HepG2 (cell line): ENCODE measurements at regions not wholly inside any gene's neighbourhood (a gene's known extent, or its start where the extent isn't known, plus 50 kb on each side); places are given as distances from the start of the nearest gene placed in this dataset.

Experiments used
- ATAC-seq: fragments of 200-7000 bp; cut with Tn5 transposase; 3 replicates; pipeline ENCODE4 v1.9.1; 2020; ENCODE audit warnings: mild to moderate bottlenecking, moderate library complexity
- BruUV-seq: library from RNA; stranded (reverse); fragments of 400-500 nt; replicated peaks from 2 replicates; lab custom pipeline; 2021; lab: Mats Ljungman, UMichigan
- CTCF ChIA-PET: fragments of 300-600 bp; formaldehyde crosslinking; extraction: SDS; loops from one replicate; lab custom pipeline; 2021; ENCODE audit warnings: low total read pairs, inconsistent platforms, low intra/inter-chr PET ratio; lab: Yijun Ruan, JAX
- POLR2A ChIA-PET: fragments of 350-600 bp; sonication (Branson Sonifier 250); formaldehyde crosslinking; loops from one replicate; lab custom pipeline; 2020; ENCODE audit warnings: antibody characterized with exemption, inconsistent platforms; lab: Yijun Ruan, JAX
- DNase-seq: peaks from one replicate; pipeline ENCODE4 v3.0.0-alpha.2; 2015; ENCODE audit warnings: low spot score
- FAIRE-seq: peaks from 3 replicates; lab custom pipeline; 2011; peaks lifted over from hg19 to GRCh38; lab: Jason Lieb, UNC
- H2AFZ ChIP-seq: one replicate; pipeline ENCODE4 v1.6.1; 2011; ENCODE audit warnings: low read length, inconsistent platforms
- H3K27ac ChIP-seq: fragments of 300-600 bp; 3 replicates; pipeline ENCODE4 v1.8.0; 2011; ENCODE audit warnings: mixed run types, mild to moderate bottlenecking, mixed read lengths, low read length, inconsistent platforms; ENCODE audit not compliant: insufficient read depth; ENCODE audit errors: extremely low read length
- H3K27me3 ChIP-seq, 2 experiments: fragments of 200-600 bp in 1 of 2; 2 replicates in 1 of 2; 3 replicates in 1 of 2; pipeline versions ENCODE4 v1.6.0 to v1.8.0; 2011; ENCODE audit warnings: low read length in 2 of 2, mild to moderate bottlenecking in 2 of 2, moderate library complexity in 2 of 2, inconsistent platforms in 1 of 2; ENCODE audit not compliant: insufficient read depth in 2 of 2, control insufficient read depth in 1 of 2
- H3K36me3 ChIP-seq, 2 experiments: fragments of 200-600 bp in 1 of 2; replicated peaks in 1 of 2; 2 replicates in 1 of 2; 3 replicates in 1 of 2; pipeline versions ENCODE4 v1.5.1 to v1.8.0; 2011; ENCODE audit warnings: low read length in 2 of 2, inconsistent platforms in 1 of 2; ENCODE audit not compliant: insufficient read depth in 2 of 2, control insufficient read depth in 1 of 2
- H3K4me1 ChIP-seq: 2 replicates; pipeline ENCODE4 v1.5.1; 2012; ENCODE audit warnings: low read length, inconsistent platforms; ENCODE audit not compliant: insufficient read depth
- H3K4me2 ChIP-seq: 2 replicates; pipeline ENCODE4 v1.6.0; 2011; ENCODE audit warnings: low read depth, low read length, inconsistent platforms
- H3K4me3 ChIP-seq, 3 experiments: fragments of 200-600 bp in 1 of 3; sonication (generic), shearing (Covaris generic) in 1 of 3; replicated peaks in 1 of 3; 2 replicates each; pipeline ENCODE4 v1.5.1; 2011 to 2016; ENCODE audit warnings: low read length in 3 of 3, inconsistent platforms in 2 of 3, low read depth in 2 of 3, mild to moderate bottlenecking in 2 of 3, control low read depth in 1 of 3, mixed read lengths in 1 of 3; ENCODE audit not compliant: insufficient read depth in 1 of 3
- H3K79me2 ChIP-seq: one replicate; pipeline ENCODE4 v1.6.1; 2011; ENCODE audit warnings: low read length, inconsistent platforms; ENCODE audit not compliant: insufficient read depth
- H3K9ac ChIP-seq: 2 replicates; pipeline ENCODE4 v1.6.0; 2011; ENCODE audit warnings: mild to moderate bottlenecking, low read depth, low read length, inconsistent platforms; ENCODE audit not compliant: insufficient read depth
- H3K9me3 ChIP-seq: 2 replicates; pipeline ENCODE4 v1.5.1; 2012; ENCODE audit warnings: mild to moderate bottlenecking, low read length
- H4K20me1 ChIP-seq: 2 replicates; pipeline ENCODE4 v1.6.0; 2011; ENCODE audit warnings: inconsistent platforms, mild to moderate bottlenecking, low read length, moderate library complexity; ENCODE audit not compliant: insufficient read depth
- ATAD3A ChIP-seq: sonication (generic); formaldehyde crosslinking; IDR thresholded peaks from 2 replicates; pipeline ENCODE4 v1.4.0; 2020; ENCODE audit warnings: missing genetic modification reagents
- BRCA1 ChIP-seq: sonication (generic); formaldehyde crosslinking; IDR thresholded peaks from 2 replicates; pipeline ENCODE4 v1.4.0; 2020; ENCODE audit warnings: missing genetic modification reagents
- EED ChIP-seq: sonication (generic); formaldehyde crosslinking; IDR thresholded peaks from 2 replicates; pipeline ENCODE4 v1.5.0; 2020; ENCODE audit warnings: mild to moderate bottlenecking, missing genetic modification reagents
- GTF2F1 ChIP-seq: fragments of 150-350 bp; IDR thresholded peaks from 2 replicates; pipeline ENCODE4 v1.6.1; 2014; ENCODE audit warnings: low read length
- MEIS1 ChIP-seq: sonication (generic); formaldehyde crosslinking; IDR thresholded peaks from 2 replicates; pipeline ENCODE4 v1.9.0; 2021; ENCODE audit warnings: mild to moderate bottlenecking, missing genetic modification reagents, moderate library complexity, borderline replicate concordance
- NFRKB ChIP-seq: fragments of 450-650 bp; IDR thresholded peaks from 2 replicates; pipeline ENCODE4 v1.6.1; 2017
- SPEN ChIP-seq: sonication (generic); formaldehyde crosslinking; IDR thresholded peaks from 2 replicates; pipeline ENCODE4 v1.5.1; 2020; ENCODE audit warnings: low read depth, mild to moderate bottlenecking, missing genetic modification reagents
- ZMYM4 ChIP-seq: sonication (generic); formaldehyde crosslinking; IDR thresholded peaks from 2 replicates; pipeline ENCODE4 v1.8.1; 2023; ENCODE audit warnings: mild to moderate bottlenecking, missing genetic modification reagents
- ZNF232 ChIP-seq: sonication (generic); formaldehyde crosslinking; IDR thresholded peaks from 2 replicates; pipeline ENCODE4 v1.4.0; 2020; ENCODE audit warnings: missing genetic modification reagents, borderline replicate concordance
- ZNF274 ChIP-seq: sonication (generic); formaldehyde crosslinking; IDR thresholded peaks from 2 replicates; pipeline ENCODE4 v1.5.1; 2020; ENCODE audit warnings: mild to moderate bottlenecking, missing genetic modification reagents
- ZNF879 ChIP-seq: sonication (generic); formaldehyde crosslinking; IDR thresholded peaks from 2 replicates; pipeline ENCODE4 v1.8.1; 2023; ENCODE audit warnings: missing genetic modification reagents
- WGBS: methylation state at CpG from one replicate; pipeline ENCODE4 v1.1.6; 2017; ENCODE audit warnings: low lambda C conversion rate; 5-methylcytosine and 5-hydroxymethylcytosine counted together
- in situ Hi-C: cut with HindIII; loops from 2 replicates; pipeline ENCODE4 v1.10.0; 2017; ENCODE audit warnings: low pct_unique_long_range_greater_than_20kb; ENCODE audit not compliant: extremely low pct_ligation_motif_present
- intact Hi-C: fragments of 100-400 bp; cut with micrococcal nuclease; formaldehyde crosslinking; loops from one replicate; pipeline ENCODE4 v1.10.0; 2022; ENCODE audit not compliant: unreplicated experiment
- TF ChIP-seq, protein P1 (sequence below): sonication (generic); formaldehyde crosslinking; IDR thresholded peaks from 2 replicates; pipeline ENCODE4 v1.8.1; 2023; ENCODE audit warnings: missing genetic modification reagents, inconsistent platforms, borderline replicate concordance
- TF ChIP-seq, protein P2 (sequence below): sonication (generic); formaldehyde crosslinking; IDR thresholded peaks from 2 replicates; pipeline ENCODE4 v1.4.0; 2020; ENCODE audit warnings: missing genetic modification reagents, borderline replicate concordance
- TF ChIP-seq, protein P3 (sequence below): sonication (generic); formaldehyde crosslinking; IDR thresholded peaks from 2 replicates; pipeline ENCODE4 v1.4.0; 2020; ENCODE audit warnings: missing genetic modification reagents
- TF ChIP-seq, protein P4 (sequence below): sonication (generic); formaldehyde crosslinking; IDR thresholded peaks from 2 replicates; pipeline ENCODE4 v1.4.0; 2020; ENCODE audit warnings: mild to moderate bottlenecking, missing genetic modification reagents
- TF ChIP-seq, protein P5 (sequence below): sonication (generic); formaldehyde crosslinking; IDR thresholded peaks from 2 replicates; pipeline ENCODE4 v1.8.1; 2023; ENCODE audit warnings: missing genetic modification reagents, mild to moderate bottlenecking, borderline replicate concordance

DNA sequence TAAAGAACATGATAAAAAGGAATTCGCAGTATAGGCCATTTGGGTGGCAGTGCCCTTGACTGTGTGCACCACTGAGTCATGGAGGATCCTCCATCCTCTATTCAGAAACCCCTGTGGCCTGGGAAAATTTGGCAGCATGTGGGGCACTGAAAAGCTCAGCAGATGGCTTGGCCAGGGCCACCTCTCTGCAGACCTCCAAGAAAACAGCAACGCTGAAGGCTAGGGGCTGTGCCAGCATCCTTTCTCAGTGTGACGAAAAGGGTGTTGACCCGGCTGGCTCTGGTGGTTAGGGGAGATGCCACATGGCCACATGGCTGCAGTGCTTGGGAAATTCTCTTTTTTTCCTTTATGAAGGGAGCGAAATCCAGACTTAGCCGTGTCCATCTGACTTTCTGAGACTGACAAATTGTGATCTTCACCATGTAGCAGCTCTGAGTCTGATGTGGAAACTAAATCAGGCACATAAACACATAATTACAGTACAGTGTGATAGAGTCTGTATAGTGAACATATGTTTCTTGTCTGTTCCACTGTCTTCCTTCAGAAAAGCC lies 178.0 kb downstream of the KCTD12 start:
- no peak for FAIRE-seq
- BruUV-seq: no TSS peak
- H3K9ac ChIP-seq: no peak overlapping the region

More for the DNA sequence above, 178.0 kb downstream of the KCTD12 start:
- in situ Hi-C loops: no loop called here
- Histone ChIP-seq H4K20me1 (no peaks in the 10 kb centered on the region), H3K4me2 (no peak overlapping the region), H3K27me3 (no peaks in the 10 kb centered on the region; a peak in 1 of 5 replicates), H2AFZ (no peak overlapping the region), H3K36me3 (no peaks in the 10 kb centered on the region), H3K9me3 (no peaks in the 10 kb centered on the region), H3K27ac (no peak overlapping the region), H3K4me1 (no peaks in the 10 kb centered on the region), H3K4me3 (no peak overlapping the region), H3K79me2 (no peaks in the 10 kb centered on the region)
- ATAC-seq: no peak
- intact Hi-C loops: no loop called here
- 5% methylated on average over 6 of the region's 6 CpGs for WGBS
- CTCF ChIA-PET: no interaction called here
- POLR2A ChIA-PET: no interaction called here
- TF ChIP-seq ZMYM4 (CRISPR knock-in tag) (no peak), ZNF879 (CRISPR knock-in tag) (no peak), EED (CRISPR knock-in tag) (no peak), NFRKB (no peak), MEIS1 (CRISPR knock-in tag) (no peak), ZNF232 (CRISPR knock-in tag) (no peak), GTF2F1 (no peak), ZNF274 (CRISPR knock-in tag) (no peak), BRCA1 (CRISPR knock-in tag) (no peak), SPEN (no peak), ATAD3A (CRISPR knock-in tag) (no peak)
- TF ChIP-seq, protein P1, sequence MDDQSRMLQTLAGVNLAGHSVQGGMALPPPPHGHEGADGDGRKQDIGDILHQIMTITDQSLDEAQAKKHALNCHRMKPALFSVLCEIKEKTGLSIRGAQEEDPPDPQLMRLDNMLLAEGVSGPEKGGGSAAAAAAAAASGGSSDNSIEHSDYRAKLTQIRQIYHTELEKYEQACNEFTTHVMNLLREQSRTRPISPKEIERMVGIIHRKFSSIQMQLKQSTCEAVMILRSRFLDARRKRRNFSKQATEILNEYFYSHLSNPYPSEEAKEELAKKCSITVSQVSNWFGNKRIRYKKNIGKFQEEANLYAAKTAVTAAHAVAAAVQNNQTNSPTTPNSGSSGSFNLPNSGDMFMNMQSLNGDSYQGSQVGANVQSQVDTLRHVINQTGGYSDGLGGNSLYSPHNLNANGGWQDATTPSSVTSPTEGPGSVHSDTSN: no peak
- TF ChIP-seq, protein P2, sequence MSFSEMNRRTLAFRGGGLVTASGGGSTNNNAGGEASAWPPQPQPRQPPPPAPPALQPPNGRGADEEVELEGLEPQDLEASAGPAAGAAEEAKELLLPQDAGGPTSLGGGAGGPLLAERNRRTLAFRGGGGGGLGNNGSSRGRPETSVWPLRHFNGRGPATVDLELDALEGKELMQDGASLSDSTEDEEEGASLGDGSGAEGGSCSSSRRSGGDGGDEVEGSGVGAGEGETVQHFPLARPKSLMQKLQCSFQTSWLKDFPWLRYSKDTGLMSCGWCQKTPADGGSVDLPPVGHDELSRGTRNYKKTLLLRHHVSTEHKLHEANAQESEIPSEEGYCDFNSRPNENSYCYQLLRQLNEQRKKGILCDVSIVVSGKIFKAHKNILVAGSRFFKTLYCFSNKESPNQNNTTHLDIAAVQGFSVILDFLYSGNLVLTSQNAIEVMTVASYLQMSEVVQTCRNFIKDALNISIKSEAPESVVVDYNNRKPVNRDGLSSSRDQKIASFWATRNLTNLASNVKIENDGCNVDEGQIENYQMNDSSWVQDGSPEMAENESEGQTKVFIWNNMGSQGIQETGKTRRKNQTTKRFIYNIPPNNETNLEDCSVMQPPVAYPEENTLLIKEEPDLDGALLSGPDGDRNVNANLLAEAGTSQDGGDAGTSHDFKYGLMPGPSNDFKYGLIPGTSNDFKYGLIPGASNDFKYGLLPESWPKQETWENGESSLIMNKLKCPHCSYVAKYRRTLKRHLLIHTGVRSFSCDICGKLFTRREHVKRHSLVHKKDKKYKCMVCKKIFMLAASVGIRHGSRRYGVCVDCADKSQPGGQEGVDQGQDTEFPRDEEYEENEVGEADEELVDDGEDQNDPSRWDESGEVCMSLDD (CRISPR knock-in tag): no peak
- TF ChIP-seq, protein P3, sequence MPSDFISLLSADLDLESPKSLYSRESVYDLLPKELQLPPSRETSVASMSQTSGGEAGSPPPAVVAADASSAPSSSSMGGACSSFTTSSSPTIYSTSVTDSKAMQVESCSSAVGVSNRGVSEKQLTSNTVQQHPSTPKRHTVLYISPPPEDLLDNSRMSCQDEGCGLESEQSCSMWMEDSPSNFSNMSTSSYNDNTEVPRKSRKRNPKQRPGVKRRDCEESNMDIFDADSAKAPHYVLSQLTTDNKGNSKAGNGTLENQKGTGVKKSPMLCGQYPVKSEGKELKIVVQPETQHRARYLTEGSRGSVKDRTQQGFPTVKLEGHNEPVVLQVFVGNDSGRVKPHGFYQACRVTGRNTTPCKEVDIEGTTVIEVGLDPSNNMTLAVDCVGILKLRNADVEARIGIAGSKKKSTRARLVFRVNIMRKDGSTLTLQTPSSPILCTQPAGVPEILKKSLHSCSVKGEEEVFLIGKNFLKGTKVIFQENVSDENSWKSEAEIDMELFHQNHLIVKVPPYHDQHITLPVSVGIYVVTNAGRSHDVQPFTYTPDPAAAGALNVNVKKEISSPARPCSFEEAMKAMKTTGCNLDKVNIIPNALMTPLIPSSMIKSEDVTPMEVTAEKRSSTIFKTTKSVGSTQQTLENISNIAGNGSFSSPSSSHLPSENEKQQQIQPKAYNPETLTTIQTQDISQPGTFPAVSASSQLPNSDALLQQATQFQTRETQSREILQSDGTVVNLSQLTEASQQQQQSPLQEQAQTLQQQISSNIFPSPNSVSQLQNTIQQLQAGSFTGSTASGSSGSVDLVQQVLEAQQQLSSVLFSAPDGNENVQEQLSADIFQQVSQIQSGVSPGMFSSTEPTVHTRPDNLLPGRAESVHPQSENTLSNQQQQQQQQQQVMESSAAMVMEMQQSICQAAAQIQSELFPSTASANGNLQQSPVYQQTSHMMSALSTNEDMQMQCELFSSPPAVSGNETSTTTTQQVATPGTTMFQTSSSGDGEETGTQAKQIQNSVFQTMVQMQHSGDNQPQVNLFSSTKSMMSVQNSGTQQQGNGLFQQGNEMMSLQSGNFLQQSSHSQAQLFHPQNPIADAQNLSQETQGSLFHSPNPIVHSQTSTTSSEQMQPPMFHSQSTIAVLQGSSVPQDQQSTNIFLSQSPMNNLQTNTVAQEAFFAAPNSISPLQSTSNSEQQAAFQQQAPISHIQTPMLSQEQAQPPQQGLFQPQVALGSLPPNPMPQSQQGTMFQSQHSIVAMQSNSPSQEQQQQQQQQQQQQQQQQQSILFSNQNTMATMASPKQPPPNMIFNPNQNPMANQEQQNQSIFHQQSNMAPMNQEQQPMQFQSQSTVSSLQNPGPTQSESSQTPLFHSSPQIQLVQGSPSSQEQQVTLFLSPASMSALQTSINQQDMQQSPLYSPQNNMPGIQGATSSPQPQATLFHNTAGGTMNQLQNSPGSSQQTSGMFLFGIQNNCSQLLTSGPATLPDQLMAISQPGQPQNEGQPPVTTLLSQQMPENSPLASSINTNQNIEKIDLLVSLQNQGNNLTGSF: no peak
- TF ChIP-seq, protein P4, sequence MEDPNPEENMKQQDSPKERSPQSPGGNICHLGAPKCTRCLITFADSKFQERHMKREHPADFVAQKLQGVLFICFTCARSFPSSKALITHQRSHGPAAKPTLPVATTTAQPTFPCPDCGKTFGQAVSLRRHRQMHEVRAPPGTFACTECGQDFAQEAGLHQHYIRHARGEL (CRISPR knock-in tag): no peak
- TF ChIP-seq, protein P5, sequence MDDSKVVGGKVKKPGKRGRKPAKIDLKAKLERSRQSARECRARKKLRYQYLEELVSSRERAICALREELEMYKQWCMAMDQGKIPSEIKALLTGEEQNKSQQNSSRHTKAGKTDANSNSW (CRISPR knock-in tag): no peak
- DNase-seq: no peak
